GM19395 (cell line): ENCODE measurements at regions not wholly inside any gene's neighbourhood (a gene's known extent, or its start where the extent isn't known, plus 50 kb on each side); places are given as distances from the start of the nearest gene placed in this dataset.
"Not testable (repeated sequence)": the region's sequence is repeated elsewhere in the genome, so short reads cannot be mapped to it uniquely, and the experiment has no call there.

Source experiments
- ATAC-seq: cut with Tn5 transposase; IDR thresholded peaks from one replicate; pipeline ENCODE4 v1.9.1; 2021; ENCODE audit warnings: mild to moderate bottlenecking, moderate library complexity; ENCODE audit not compliant: unreplicated experiment

- ATAC-seq, result no peak
These were observed 114.1 kb downstream of the FAR1 start for GRCh38 chr11:13782390-13783075.

DNA sequence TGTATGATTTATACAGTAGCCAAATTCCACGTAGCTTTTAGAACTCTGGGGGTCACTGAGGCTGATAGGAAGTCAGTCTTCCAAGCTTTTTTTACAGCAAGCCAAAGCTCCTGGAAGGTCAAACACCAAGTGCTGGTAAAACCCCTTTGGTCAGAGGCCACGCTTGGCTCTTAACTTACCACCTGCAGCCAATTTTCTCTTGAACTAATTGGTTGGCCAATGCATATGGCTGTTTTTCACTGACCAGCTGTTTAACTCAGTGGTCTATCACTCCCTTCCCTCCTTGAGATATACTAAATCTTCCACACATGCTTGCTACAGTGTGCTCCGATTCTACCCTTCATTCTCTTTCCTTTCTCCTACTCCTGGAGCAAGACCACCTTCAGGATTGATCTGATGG lies 116.0 kb downstream of the FAR1 start:
- no peak for ATAC-seq

DNA sequence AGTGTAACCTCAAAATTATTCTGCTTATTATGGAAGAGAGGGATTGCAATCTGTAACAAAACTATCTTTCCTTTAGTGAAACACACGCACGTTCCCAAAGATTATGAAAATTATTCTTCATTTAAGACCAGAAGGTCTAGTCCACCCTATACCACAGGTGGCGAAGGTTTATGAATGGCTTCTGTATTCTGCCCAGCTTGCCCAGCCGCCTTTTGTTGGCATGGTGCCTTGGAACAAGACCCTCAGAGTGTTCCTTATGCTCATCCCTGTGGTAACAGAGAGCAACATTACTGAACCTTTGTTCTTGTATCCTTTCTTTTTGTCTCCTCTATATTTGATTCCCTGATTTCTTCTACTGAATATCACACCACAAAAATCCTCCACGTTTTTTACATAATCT lies 116.4 kb downstream of the FAR1 start:
- no peak for ATAC-seq

DNA sequence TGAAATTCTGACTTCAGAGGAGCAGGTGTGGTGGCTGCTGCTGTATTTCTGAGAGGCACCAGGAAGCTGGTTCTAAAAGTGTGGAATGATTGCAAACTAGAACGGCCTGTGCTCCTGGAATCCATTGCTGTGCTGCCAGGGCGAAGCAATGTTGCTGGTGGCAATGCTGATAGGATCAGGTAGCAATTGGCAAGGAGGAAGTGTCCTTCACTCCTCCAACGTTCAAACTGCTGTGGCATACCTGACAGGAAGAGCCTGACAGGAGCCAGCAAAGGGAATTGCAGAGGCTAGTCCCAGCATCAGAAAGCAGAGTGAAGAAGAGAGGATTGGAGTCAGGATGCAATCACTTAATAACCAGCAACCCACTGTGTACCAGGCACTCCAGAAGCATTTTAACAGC lies 118.2 kb downstream of the FAR1 start:
- no peak for ATAC-seq

- not testable (repeated sequence) for ATAC-seq
These were observed 129.1 kb downstream of the FAR1 start for GRCh38 chr11:13797616-13798015.

DNA sequence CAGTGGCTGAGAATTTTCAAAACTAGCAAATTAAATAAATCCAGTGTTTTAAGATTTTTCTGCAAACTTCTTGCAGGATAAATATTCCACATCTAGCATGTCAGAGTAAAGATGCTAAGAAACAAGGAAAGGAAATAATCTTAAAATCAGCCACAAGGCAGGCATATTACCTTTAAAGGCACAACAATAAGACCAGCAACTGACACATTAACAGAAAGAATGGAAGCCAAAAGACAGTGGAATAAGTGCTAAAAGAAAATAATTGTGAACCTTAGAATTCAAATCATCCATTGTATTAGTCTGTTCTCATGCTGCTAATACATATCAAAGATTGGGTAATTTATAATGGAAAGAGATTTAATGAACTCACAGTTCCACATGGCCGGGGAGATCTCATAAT lies 132.4 kb downstream of the FAR1 start:
- ATAC-seq, result no peak

DNA sequence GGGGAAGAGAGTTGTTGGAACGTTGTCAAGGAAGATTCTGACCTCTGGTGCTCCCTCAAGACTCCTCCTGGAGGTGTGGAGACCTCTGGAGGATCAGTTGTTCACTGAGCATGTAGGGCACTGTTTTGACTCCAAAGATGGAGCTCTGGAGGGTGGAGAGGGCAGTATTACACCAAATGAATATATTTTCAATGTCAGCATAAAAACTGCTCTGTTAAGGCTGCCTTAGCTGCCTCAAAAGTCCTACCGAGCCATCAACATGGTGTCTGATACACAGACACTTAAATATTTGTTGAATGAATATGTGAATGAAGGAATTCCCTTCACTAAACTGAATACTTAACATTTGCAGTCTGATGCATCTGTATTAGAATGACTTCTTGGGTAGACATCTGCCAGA lies 144.2 kb upstream of the SPON1 start:
- no peak for ATAC-seq

DNA sequence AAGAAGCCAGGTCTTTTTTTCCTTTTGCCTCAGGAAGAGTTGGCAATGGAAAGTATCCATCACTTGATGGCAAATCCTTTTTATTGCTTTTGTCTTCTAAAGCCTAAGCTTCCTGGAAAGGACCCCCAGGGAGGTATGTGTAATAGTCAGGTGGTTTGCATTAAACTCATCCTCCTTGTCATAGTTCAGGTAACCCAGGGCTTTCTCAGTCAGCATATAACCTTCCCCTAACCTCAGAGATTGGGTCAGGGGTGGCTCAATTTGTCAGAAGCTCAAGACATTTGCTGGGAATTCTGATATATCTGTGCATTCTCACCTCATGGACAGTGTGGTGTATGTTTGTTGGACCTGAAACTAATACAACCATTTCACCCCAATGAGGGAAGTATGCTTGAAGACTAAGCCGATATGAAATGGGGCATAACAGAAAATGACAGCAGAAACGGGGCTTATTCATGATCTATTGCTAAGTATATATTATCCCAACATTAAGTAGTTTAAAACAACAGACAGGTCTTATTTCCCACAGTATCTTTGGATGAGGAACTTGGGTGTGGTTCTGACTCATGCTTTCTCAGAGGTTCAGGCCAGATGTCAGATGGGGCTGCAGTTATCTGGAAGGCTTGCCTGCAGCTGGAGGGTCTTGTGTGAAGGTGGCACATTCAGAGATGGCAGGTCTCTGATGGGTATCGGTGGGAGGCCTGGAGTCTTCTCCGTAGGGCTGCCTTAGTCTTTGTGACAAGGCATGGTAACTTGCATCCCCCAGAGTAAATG lies 135.8 kb upstream of the SPON1 start:
- no peak for ATAC-seq

DNA sequence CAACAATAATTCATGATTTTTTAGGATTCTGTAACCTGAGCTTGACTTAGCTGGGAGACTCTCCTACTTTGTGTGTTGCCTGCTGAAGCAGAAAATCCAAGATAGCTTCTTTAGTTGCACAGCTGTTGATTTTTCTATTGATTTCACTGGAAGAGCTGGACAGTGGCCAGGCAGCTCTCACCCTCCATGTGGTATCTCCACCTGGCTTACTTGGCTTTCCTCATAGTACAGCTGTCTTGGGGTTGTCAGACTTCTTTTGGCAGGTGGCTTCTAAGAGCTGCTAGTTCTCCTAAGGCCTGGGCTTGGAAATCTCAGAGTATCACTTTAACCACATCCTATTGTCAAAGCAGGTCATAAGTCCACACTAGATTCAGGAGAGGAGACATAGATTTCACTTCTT lies 130.8 kb upstream of the SPON1 start:
- no peak for ATAC-seq

DNA sequence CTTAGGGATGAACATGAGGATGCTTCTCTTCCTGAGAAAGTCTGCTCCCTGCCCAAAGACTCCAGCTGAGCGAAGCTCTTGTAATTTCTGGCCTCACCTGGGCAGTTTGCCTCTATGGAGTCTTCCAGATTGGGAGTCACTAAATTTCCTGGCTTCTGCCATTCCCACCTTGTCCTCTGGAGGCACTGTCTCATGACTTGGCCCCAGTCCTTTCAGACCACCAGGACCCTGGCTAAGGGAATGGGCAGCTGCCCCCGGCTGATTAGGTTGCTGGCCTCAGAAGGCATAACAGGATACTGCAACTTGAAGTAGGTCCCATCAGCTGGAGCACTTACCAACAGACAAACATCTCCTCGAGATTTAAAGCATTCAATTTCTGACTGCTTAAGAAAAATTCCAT lies 128.1 kb upstream of the SPON1 start:
- no peak for ATAC-seq

GRCh38 chr11:13836666-13837065 lies 125.9 kb upstream of the SPON1 start:
- no peak for ATAC-seq

DNA sequence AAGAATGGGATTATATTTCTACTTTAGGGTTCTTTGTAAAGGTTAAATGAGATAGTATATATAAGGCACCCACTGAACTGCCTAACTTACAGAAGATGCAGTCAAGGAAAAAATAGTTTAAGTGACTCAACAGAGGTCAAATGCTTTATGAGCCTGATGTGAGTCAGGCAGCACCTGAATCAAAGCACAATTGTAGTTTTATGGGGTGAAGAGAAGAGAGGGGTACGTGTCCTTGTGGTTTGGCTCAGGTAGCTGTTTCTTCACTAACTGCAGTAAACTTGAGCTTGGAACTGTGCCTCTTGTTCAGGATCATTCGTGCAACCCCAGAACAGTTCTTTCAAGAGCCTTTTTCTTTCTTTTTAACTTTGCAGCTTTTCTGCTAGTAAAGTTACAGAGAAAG lies 125.2 kb upstream of the SPON1 start:
- no peak for ATAC-seq

DNA sequence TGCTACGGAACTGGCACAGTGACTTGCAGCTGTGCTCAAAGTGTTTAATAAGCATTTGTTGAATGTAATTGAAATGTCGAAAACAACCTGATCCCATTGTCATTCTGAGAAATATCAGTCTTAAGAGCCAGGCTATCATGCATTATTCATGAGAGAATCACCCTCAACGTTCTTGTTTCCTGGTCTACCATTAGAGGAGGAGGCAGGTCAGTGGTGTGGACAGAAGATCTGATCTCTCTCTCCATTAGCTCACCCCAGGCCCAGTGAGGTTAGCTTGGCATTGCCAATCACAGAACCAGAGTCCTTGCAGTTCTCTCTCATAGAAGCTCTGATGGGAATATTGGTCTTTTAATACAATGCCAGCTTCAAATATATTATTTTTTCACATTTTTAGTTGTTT lies 121.1 kb upstream of the SPON1 start:
- ATAC-seq, result no peak

DNA sequence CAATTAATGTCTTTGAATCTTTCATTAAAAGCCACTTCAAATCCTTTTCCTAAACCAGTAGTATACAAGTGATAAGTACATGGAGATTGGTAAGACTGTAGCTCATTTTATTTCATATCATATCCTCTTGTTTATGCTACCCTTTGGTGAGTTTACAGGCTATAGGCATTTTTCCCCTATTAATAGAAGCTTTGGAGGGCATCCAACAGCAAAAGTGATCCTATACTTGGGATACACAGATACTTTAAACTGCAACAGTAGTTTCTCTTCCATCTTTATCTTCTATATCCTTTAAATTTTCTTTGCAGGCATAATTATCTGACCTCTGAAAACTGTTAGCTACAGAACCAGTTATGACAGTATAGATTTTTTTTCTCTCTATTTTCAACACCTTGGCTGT lies 114.5 kb upstream of the SPON1 start:
- ATAC-seq, result no peak

DNA sequence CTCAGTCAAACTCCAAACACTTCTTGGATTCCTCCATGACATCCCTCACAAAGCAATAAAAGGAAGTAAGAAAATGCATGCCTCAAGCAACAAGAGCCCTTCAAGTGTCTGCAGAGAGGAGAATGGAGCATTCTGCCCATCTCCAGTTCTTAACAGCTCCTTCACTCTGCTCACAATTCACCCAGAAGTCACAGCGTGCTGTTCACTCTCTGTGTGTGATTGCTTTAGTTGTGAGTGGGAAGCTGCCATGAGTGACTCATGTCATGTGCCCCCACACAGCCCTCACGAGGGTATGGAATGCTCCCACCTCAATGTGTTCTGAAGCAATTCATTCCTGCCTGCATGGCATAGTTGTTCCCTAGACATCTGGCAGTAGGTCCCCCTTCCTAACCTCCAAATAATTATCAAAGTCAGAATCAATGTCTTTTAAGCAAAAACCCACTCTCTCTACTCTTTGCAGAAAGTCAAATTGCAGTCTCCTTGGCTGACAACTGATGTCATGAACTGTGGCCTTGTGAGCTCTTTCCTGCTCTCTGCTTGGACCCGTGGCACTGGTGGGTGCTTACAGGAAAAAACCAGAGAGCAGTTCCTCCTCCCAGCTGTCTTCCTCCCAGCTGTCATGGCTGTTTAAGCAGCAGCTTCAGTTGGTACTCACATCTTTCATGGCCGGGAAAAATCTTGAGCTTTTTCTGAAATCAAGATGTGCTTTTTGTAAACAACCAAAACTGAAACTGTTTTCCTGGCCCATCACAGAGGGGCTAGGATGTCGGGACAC lies 112.1 kb upstream of the SPON1 start:
- ATAC-seq, result no peak

- ATAC-seq, result no peak
These were observed 110.8 kb upstream of the SPON1 start for GRCh38 chr11:13851691-13852090.

GRCh38 chr11:13852481-13852880 lies 110.0 kb upstream of the SPON1 start:
- no peak for ATAC-seq

GRCh38 chr11:13857828-13858227 lies 104.7 kb upstream of the SPON1 start:
- no peak for ATAC-seq

GRCh38 chr11:13859892-13860291 lies 102.6 kb upstream of the SPON1 start:
- ATAC-seq, result no peak

DNA sequence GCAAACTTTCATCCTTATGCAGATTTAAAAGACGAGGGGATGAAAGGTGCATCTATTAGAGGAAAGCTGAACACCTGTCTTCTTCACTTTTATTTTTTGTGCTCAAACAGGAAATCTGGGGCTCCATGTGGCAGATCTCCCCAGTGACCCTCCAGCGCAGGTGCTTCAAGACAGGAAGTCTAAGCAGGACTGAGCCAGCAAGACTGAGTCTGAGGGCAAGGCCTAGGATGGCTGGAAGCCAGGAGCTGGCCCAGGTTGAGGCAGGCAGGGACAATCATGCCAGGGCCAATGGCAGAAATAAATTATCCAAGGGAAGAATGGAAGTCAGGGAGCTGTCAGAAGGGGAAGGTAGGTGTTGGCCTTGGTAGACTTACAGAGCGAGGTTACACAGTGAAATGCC lies 101.1 kb upstream of the SPON1 start:
- peak; percentile 68 for ATAC-seq

- no peak for ATAC-seq
These were observed 99.6 kb upstream of the SPON1 start for GRCh38 chr11:13862845-13863392.
